ENCODE measurements at regions not wholly inside any gene's neighbourhood (a gene's known extent, or its start where the extent isn't known, plus 50 kb on each side); places are given as distances from the start of the nearest gene placed in this dataset.

DNA sequence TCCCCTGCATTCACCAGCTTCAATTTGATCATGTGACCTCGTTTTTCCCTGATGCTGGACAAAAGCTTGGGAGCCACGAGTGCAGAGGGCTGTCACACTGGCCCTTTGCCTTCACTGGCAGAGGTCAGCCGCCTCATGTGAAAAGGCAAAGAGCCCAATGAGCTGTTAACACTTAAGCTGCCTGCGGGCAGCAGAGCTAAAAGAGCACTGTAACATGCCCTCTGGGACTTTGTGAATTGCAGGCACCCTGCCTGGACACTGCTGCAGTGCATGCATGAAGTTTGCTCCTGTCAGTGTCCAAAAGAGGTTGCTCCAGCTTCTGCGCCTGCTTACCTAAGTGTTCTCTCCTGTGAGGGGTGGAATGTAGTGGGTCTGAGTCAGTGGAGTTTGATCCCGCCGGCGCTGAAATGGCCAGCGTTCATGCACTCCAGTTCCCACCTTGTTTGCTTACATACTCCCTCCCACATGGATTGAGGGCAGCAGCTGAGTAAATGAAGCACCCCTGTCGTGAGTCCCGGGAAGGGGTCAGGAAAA, 193.7 kb downstream of the RFC3 start:
- TF ChIP-seq ZNF70 (CRISPR knock-in tag; IDR thresholded peaks at IDR 0.05) = no peak
- no peak for TF ChIP-seq ARNTL (CRISPR knock-in tag; IDR thresholded peaks at IDR 0.05; ENCODE audit: borderline replicate concordance, low read depth)
- TF ChIP-seq, protein P1, sequence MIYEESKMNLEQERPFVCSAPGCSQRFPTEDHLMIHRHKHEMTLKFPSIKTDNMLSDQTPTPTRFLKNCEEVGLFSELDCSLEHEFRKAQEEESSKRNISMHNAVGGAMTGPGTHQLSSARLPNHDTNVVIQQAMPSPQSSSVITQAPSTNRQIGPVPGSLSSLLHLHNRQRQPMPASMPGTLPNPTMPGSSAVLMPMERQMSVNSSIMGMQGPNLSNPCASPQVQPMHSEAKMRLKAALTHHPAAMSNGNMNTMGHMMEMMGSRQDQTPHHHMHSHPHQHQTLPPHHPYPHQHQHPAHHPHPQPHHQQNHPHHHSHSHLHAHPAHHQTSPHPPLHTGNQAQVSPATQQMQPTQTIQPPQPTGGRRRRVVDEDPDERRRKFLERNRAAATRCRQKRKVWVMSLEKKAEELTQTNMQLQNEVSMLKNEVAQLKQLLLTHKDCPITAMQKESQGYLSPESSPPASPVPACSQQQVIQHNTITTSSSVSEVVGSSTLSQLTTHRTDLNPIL (CRISPR knock-in tag; IDR thresholded peaks at IDR 0.05; ENCODE audit: low read depth) = no peak
- TF ChIP-seq ZFP3 (CRISPR knock-in tag; IDR thresholded peaks at IDR 0.05) = no peak
- TF ChIP-seq SNAI2 (CRISPR knock-in tag; IDR thresholded peaks at IDR 0.05) = no peak

Measured in SK-N-SH treated with all-trans-retinoic acid at 6 μM for 48 hours (cell line).